ENCODE measurements at regions not wholly inside any gene's neighbourhood (a gene's known extent, or its start where the extent isn't known, plus 50 kb on each side); places are given as distances from the start of the nearest gene placed in this dataset.

DNA sequence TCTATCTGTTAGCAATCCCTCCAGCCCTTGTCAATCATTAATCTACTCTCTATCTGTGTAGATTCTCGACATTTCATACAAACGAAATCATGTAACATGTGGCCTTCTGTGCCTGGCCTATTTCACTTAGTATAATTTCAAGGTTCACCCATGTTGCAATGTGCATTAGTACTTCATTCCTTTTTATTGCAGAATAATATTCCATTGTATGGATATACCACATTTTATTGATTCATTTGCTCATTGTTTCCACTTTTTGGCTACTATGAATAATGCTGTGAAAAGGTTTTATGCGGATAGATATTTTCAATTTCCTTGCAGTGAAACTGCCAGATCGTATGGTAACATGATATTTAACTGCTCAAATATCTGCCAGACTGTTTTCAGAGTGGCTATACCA is 100.1 kb downstream of the MIAT start:
- peaks cover 11% of the 10 kb centered on the region for H3K79me2 ChIP-seq (ENCODE audit: control insufficient read depth, insufficient read depth, low read length)
- ATAC-seq (ENCODE audit: low read depth), result no peak
- ChIA-PET POLR2A (no interaction called here), CTCF (interaction anchor here (0.6 kb wide), 1 partner anchor 15 kb away, joined by 6 read pairs; no protein-coding TSS in a partner anchor)
- H3K36me3 ChIP-seq (replicated peaks in 1 of 2; ENCODE audit: control extremely low read depth in 1 of 2, control insufficient read depth in 1 of 2, extremely low read depth in 1 of 2, insufficient read depth in 2 of 2, low read length in 1 of 2), result peaks cover 0 to 3% of the 10 kb centered on the region in 2 experiments
- no peak overlapping the region for H2AFZ ChIP-seq (ENCODE audit: insufficient read depth, low read depth, low read length, poor library complexity, severe bottlenecking)
- WGBS (ENCODE audit: insufficient coverage), result no CpG with 5 or more reads among the region's 4 CpGs
- intact Hi-C loops (cut with micrococcal nuclease), result loop anchor here (5.0 kb wide), 1 partner anchor 1250 kb away; no protein-coding TSS in a partner anchor
- no peak overlapping the region for H3K4me3 ChIP-seq (ENCODE audit: control extremely low read depth in 1 of 5, extremely low read depth in 1 of 5, insufficient read depth in 1 of 5, low read depth in 2 of 5, low read length in 4 of 5)
- no peaks in the 10 kb centered on the region for H3K27me3 ChIP-seq (replicated peaks in 1 of 4; ENCODE audit: control extremely low read depth in 1 of 4, control insufficient read depth in 3 of 4, insufficient read depth in 4 of 4, low read length in 3 of 4)
- TF ChIP-seq, protein P1, sequence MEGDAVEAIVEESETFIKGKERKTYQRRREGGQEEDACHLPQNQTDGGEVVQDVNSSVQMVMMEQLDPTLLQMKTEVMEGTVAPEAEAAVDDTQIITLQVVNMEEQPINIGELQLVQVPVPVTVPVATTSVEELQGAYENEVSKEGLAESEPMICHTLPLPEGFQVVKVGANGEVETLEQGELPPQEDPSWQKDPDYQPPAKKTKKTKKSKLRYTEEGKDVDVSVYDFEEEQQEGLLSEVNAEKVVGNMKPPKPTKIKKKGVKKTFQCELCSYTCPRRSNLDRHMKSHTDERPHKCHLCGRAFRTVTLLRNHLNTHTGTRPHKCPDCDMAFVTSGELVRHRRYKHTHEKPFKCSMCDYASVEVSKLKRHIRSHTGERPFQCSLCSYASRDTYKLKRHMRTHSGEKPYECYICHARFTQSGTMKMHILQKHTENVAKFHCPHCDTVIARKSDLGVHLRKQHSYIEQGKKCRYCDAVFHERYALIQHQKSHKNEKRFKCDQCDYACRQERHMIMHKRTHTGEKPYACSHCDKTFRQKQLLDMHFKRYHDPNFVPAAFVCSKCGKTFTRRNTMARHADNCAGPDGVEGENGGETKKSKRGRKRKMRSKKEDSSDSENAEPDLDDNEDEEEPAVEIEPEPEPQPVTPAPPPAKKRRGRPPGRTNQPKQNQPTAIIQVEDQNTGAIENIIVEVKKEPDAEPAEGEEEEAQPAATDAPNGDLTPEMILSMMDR (IDR thresholded peaks at IDR 0.05), result no peak
- TF ChIP-seq EZH2 (IDR thresholded peaks at IDR 0.05; ENCODE audit: borderline replicate concordance, insufficient read depth, low read depth, low read length, poor library complexity, severe bottlenecking), result no peak
- no peak overlapping the region for H3K27ac ChIP-seq (ENCODE audit: low read length in 2 of 2)
- Mint-ChIP-seq H3K27ac (no peak overlapping the region), H3K9me3 (ENCODE audit: insufficient read depth) (peaks cover 4% of the 10 kb centered on the region), H3K4me3 (no peak overlapping the region), H3K4me1 (peaks cover 5% of the 10 kb centered on the region), H3K27me3 (no peaks in the 10 kb centered on the region)
- H3K9me3 ChIP-seq (ENCODE audit: control extremely low read depth in 1 of 3, control insufficient read depth in 2 of 3, insufficient read depth in 1 of 3, low read length in 2 of 3), result peaks cover 0 to 17% (median 0%) of the 10 kb centered on the region in 3 donors
- H3K4me2 ChIP-seq (replicated peaks; ENCODE audit: low read depth, low read length, poor library complexity, severe bottlenecking), result no peak overlapping the region
- no peaks in the 10 kb centered on the region for H3K4me1 ChIP-seq (ENCODE audit: control insufficient read depth in 2 of 2, insufficient read depth in 2 of 2, low read length in 2 of 2)
- no peak for DNase-seq
- H3K9ac ChIP-seq (ENCODE audit: low read length), result no peak overlapping the region
- no peaks in the 10 kb centered on the region for H4K20me1 ChIP-seq (ENCODE audit: control insufficient read depth, insufficient read depth, low read length, poor library complexity, severe bottlenecking)

DNA sequence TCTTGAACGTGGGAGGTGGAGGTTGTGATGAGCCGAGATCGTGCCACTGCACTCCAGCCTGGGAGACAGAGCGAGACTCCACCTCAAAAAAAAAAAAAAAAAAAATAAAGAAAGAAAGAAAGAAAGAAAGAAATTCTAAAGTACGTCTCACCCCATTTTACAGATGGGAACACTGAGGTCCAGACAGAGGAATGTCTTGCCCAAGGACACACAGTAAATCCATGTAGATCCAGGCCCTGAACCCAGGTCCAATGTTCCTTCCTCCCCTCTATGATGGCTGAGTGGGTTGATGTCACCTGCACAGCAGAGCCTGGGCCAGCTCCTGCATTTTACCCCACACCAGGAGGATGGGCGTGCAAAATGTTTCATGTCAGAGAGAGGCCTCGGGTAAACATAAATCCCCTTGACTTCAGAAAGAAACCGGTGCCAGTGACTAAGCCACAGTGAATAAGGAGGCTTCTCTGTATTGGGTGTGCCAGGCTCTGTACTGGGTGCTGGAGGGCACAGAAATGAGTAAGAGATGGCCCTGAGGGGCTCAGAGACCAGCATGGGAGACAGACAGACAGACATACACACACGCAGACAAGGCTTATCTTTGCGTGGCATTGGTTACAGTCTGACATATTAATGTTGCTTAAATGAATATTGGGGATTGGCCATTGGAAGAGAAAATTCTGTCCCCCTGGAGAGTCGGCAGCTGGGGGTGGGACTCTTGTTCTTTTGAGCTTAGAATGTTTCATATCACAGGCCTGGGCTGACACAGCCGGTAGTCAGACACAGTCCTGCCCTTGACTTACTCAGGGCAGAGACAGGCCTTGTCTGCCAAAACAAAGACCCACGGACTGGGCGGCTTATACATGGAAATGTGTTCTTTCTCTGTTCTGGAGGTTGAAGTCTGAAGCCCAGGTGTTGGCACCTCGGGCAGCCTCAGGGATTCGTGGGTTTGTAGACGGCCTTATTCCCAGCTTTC is 105.4 kb downstream of the MIAT start:
- H3K27me3 ChIP-seq (replicated peaks in 1 of 4; ENCODE audit: control extremely low read depth in 1 of 4, control insufficient read depth in 3 of 4, insufficient read depth in 4 of 4, low read length in 3 of 4), result no peaks in the 10 kb centered on the region
- ChIA-PET POLR2A (no interaction called here), CTCF (no interaction called here)
- H2AFZ ChIP-seq (ENCODE audit: insufficient read depth, low read depth, low read length, poor library complexity, severe bottlenecking), result no peak overlapping the region
- peaks cover 0 to 14% (median 0%) of the 10 kb centered on the region in 3 donors for H3K9me3 ChIP-seq (ENCODE audit: control extremely low read depth in 1 of 3, control insufficient read depth in 2 of 3, insufficient read depth in 1 of 3, low read length in 2 of 3)
- Mint-ChIP-seq H3K27me3 (no peaks in the 10 kb centered on the region), H3K4me1 (no peaks in the 10 kb centered on the region), H3K4me3 (no peak overlapping the region), H3K9me3 (ENCODE audit: insufficient read depth) (peaks cover 1% of the 10 kb centered on the region), H3K27ac (no peak overlapping the region)
- intact Hi-C loops (cut with micrococcal nuclease), result no loop called here
- TF ChIP-seq, protein P1 (IDR thresholded peaks at IDR 0.05), result no peak
- TF ChIP-seq EZH2 (IDR thresholded peaks at IDR 0.05; ENCODE audit: borderline replicate concordance, insufficient read depth, low read depth, low read length, poor library complexity, severe bottlenecking), result no peak
- H3K79me2 ChIP-seq (ENCODE audit: control insufficient read depth, insufficient read depth, low read length), result peaks cover 8% of the 10 kb centered on the region
- 94% methylated on average over 11 of the region's 17 CpGs for WGBS (ENCODE audit: insufficient coverage)
- H3K4me3 ChIP-seq (ENCODE audit: control extremely low read depth in 1 of 5, extremely low read depth in 1 of 5, insufficient read depth in 1 of 5, low read depth in 2 of 5, low read length in 4 of 5), result no peak overlapping the region
- H3K4me1 ChIP-seq (ENCODE audit: control insufficient read depth in 2 of 2, insufficient read depth in 2 of 2, low read length in 2 of 2), result no peaks in the 10 kb centered on the region
- peaks cover 0 to 28% of the 10 kb centered on the region in 2 experiments for H3K36me3 ChIP-seq (replicated peaks in 1 of 2; ENCODE audit: control extremely low read depth in 1 of 2, control insufficient read depth in 1 of 2, extremely low read depth in 1 of 2, insufficient read depth in 2 of 2, low read length in 1 of 2)
- no peak overlapping the region for H3K9ac ChIP-seq (ENCODE audit: low read length)
- DNase-seq, result no peak
- no peak overlapping the region for H3K4me2 ChIP-seq (replicated peaks; ENCODE audit: low read depth, low read length, poor library complexity, severe bottlenecking)
- no peak for ATAC-seq (ENCODE audit: low read depth)
- H4K20me1 ChIP-seq (ENCODE audit: control insufficient read depth, insufficient read depth, low read length, poor library complexity, severe bottlenecking), result no peaks in the 10 kb centered on the region
- H3K27ac ChIP-seq (ENCODE audit: low read length in 2 of 2), result no peak overlapping the region
